ENCODE measurements at regions not wholly inside any gene's neighbourhood (a gene's known extent, or its start where the extent isn't known, plus 50 kb on each side); places are given as distances from the start of the nearest gene placed in this dataset.

DNA sequence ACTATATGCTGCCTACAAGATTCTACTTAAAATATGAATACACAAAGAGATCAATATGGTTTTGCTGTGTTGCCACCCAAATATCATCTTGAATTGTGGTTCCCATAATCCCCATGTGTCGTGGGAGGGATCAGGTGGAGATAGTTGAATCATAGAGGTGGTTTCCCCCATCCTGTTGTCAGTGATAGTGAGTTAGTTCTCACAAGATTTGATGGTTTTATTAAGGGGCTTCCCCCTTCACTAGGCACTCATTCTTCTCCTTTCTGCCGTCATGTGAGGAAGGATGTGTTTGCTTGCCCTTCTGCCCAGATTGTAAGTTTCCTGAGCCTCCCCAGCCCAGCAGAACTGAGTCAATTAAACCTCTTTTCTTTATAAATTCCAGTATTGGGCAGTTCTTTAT is 654.4 kb upstream of the NR5A2 start:
- TF ChIP-seq, protein P1, sequence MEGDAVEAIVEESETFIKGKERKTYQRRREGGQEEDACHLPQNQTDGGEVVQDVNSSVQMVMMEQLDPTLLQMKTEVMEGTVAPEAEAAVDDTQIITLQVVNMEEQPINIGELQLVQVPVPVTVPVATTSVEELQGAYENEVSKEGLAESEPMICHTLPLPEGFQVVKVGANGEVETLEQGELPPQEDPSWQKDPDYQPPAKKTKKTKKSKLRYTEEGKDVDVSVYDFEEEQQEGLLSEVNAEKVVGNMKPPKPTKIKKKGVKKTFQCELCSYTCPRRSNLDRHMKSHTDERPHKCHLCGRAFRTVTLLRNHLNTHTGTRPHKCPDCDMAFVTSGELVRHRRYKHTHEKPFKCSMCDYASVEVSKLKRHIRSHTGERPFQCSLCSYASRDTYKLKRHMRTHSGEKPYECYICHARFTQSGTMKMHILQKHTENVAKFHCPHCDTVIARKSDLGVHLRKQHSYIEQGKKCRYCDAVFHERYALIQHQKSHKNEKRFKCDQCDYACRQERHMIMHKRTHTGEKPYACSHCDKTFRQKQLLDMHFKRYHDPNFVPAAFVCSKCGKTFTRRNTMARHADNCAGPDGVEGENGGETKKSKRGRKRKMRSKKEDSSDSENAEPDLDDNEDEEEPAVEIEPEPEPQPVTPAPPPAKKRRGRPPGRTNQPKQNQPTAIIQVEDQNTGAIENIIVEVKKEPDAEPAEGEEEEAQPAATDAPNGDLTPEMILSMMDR (IDR thresholded peaks at IDR 0.05; ENCODE audit: insufficient read depth, low read depth, low read length), result no peak
- TF ChIP-seq EZH2 (IDR thresholded peaks at IDR 0.05; ENCODE audit: insufficient read depth, low read length), result no peak

Measured in astrocyte (in vitro differentiated cells and primary cell).